DND-41 (cell line): ENCODE measurements at regions not wholly inside any gene's neighbourhood (a gene's known extent, or its start where the extent isn't known, plus 50 kb on each side); places are given as distances from the start of the nearest gene placed in this dataset.

Experiments used
- ATAC-seq: fragments of 200-7000 bp; cut with Tn5 transposase; 3 replicates; pipeline ENCODE4 v1.9.1; 2021; ENCODE audit warnings: low read depth; ENCODE audit not compliant: insufficient read depth
- DNase-seq: peaks from one replicate; pipeline ENCODE4 v3.0.0-alpha.2; 2020
- H2AFZ ChIP-seq: 2 replicates; pipeline ENCODE4 v1.6.0; 2012; ENCODE audit warnings: low read depth, low read length
- H3K27ac ChIP-seq: 2 replicates; pipeline ENCODE4 v1.5.1; 2012; ENCODE audit warnings: low read length, inconsistent platforms
- H3K27me3 ChIP-seq: fragments of 200-600 bp; sonication (generic); 2 replicates; pipeline ENCODE4 v1.6.0; 2012; ENCODE audit warnings: low read length, mild to moderate bottlenecking, inconsistent platforms; ENCODE audit not compliant: insufficient read depth, poor library complexity
- H3K36me3 ChIP-seq: 2 replicates; pipeline ENCODE4 v1.5.1; 2012; ENCODE audit warnings: low read length, inconsistent platforms; ENCODE audit not compliant: insufficient read depth
- H3K4me1 ChIP-seq: 2 replicates; pipeline ENCODE4 v1.5.1; 2012; ENCODE audit warnings: mild to moderate bottlenecking, low read length; ENCODE audit not compliant: insufficient read depth
- H3K4me2 ChIP-seq: 2 replicates; pipeline ENCODE4 v1.6.0; 2012; ENCODE audit warnings: mild to moderate bottlenecking, moderate library complexity, low read length, inconsistent platforms; ENCODE audit not compliant: insufficient read depth
- H3K4me3 ChIP-seq, 2 experiments: fragments of 200-600 bp in 1 of 2; shearing (Covaris generic) in 1 of 2; 2 replicates each; pipeline ENCODE4 v1.5.1; 2012 to 2016; ENCODE audit warnings: inconsistent platforms in 2 of 2, low read length in 2 of 2, mild to moderate bottlenecking in 2 of 2, low read depth in 1 of 2, moderate library complexity in 1 of 2
- H3K79me2 ChIP-seq: 2 replicates; pipeline ENCODE4 v1.6.0; 2012; ENCODE audit warnings: low read length, inconsistent platforms; ENCODE audit not compliant: insufficient read depth
- H3K9ac ChIP-seq: 2 replicates; pipeline ENCODE4 v1.6.0; 2012; ENCODE audit warnings: low read depth, mild to moderate bottlenecking, inconsistent platforms, low read length, moderate library complexity
- H3K9me3 ChIP-seq: 2 replicates; pipeline ENCODE4 v1.5.1; 2012; ENCODE audit warnings: low read length, moderate library complexity, mild to moderate bottlenecking, inconsistent platforms; ENCODE audit not compliant: insufficient read depth, severe bottlenecking
- H4K20me1 ChIP-seq: 2 replicates; pipeline ENCODE4 v1.6.0; 2012; ENCODE audit warnings: low read length; ENCODE audit not compliant: insufficient read depth
- EZH2 ChIP-seq: IDR thresholded peaks from 3 replicates; pipeline ENCODE4 v1.6.1; 2012; ENCODE audit warnings: borderline replicate concordance, low read depth, mild to moderate bottlenecking, moderate library complexity, low read length, inconsistent platforms; ENCODE audit not compliant: severe bottlenecking
- TF ChIP-seq, protein P1 (sequence below): IDR thresholded peaks from 2 replicates; pipeline ENCODE4 v1.5.1; 2012; ENCODE audit warnings: borderline replicate concordance, low read length, moderate library complexity, mild to moderate bottlenecking; ENCODE audit not compliant: poor library complexity, severe bottlenecking; ENCODE audit errors: extremely low read depth

DNA sequence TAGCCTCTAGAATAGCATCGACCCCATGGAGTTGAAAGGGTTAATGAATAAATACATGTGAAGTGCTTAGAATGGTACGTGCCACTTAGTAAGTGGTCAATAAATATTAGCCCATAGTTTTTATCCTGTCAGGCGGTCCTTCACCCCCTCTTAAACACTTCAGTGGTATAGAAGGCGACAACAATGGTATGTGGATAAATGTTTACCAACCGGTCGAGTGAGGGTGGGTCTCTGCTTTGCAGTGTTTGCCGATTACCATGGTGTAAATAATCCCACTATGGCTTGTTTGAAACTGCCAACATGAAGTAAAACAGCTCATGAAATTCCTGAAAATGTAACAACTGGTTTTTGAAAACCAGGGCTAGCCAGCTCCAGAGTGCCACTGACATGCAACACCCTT, 541.2 kb downstream of the BUD13 start:
- Histone ChIP-seq H3K4me1 (no peaks in the 10 kb centered on the region), H4K20me1 (no peaks in the 10 kb centered on the region), H3K36me3 (no peaks in the 10 kb centered on the region), H2AFZ (no peak overlapping the region), H3K9ac (no peak overlapping the region), H3K9me3 (no peaks in the 10 kb centered on the region), H3K4me3 (no peak overlapping the region), H3K27me3 (peaks cover 21% of the 10 kb centered on the region), H3K79me2 (no peaks in the 10 kb centered on the region), H3K27ac (no peak overlapping the region), H3K4me2 (no peak overlapping the region)
- TF ChIP-seq, protein P1, sequence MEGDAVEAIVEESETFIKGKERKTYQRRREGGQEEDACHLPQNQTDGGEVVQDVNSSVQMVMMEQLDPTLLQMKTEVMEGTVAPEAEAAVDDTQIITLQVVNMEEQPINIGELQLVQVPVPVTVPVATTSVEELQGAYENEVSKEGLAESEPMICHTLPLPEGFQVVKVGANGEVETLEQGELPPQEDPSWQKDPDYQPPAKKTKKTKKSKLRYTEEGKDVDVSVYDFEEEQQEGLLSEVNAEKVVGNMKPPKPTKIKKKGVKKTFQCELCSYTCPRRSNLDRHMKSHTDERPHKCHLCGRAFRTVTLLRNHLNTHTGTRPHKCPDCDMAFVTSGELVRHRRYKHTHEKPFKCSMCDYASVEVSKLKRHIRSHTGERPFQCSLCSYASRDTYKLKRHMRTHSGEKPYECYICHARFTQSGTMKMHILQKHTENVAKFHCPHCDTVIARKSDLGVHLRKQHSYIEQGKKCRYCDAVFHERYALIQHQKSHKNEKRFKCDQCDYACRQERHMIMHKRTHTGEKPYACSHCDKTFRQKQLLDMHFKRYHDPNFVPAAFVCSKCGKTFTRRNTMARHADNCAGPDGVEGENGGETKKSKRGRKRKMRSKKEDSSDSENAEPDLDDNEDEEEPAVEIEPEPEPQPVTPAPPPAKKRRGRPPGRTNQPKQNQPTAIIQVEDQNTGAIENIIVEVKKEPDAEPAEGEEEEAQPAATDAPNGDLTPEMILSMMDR = no peak
- TF ChIP-seq EZH2 = no peak
- no peak for DNase-seq
- ATAC-seq = no peak

- no peaks in the 10 kb centered on the region for H4K20me1 ChIP-seq
- no peak for TF ChIP-seq EZH2
- TF ChIP-seq, protein P1 = no peak
- ATAC-seq (no peak), DNase-seq (no peak)
- H2AFZ ChIP-seq = no peak overlapping the region
- no peak overlapping the region for H3K9ac ChIP-seq
- no peak overlapping the region for H3K4me2 ChIP-seq
- no peak overlapping the region for H3K27ac ChIP-seq
- no peaks in the 10 kb centered on the region for H3K4me1 ChIP-seq
- H3K4me3 ChIP-seq = no peak overlapping the region
- peaks cover 21% of the 10 kb centered on the region for H3K27me3 ChIP-seq
- H3K79me2 ChIP-seq = no peaks in the 10 kb centered on the region
- H3K36me3 ChIP-seq = no peaks in the 10 kb centered on the region
- H3K9me3 ChIP-seq = no peaks in the 10 kb centered on the region
Observed at GRCh38 chr11:116230438-116230837, 542.3 kb downstream of the BUD13 start.

GRCh38 chr11:116229236-116229970, 543.4 kb downstream of the BUD13 start:
- no peaks in the 10 kb centered on the region for H3K4me1 ChIP-seq
- no peak overlapping the region for H3K4me2 ChIP-seq
- no peaks in the 10 kb centered on the region for H3K79me2 ChIP-seq
- H3K9ac ChIP-seq = no peak overlapping the region
- DNase-seq = no peak
- peaks cover 21% of the 10 kb centered on the region for H3K27me3 ChIP-seq
- H2AFZ ChIP-seq = no peak overlapping the region
- no peaks in the 10 kb centered on the region for H4K20me1 ChIP-seq
- no peaks in the 10 kb centered on the region for H3K36me3 ChIP-seq
- no peaks in the 10 kb centered on the region for H3K9me3 ChIP-seq
- no peak overlapping the region for H3K27ac ChIP-seq
- no peak overlapping the region for H3K4me3 ChIP-seq
- ATAC-seq = no peak
- TF ChIP-seq, protein P1 = no peak
- TF ChIP-seq EZH2 = no peak
